Transverse colon (tissue), 4 donors: ENCODE measurements at regions not wholly inside any gene's neighbourhood (a gene's known extent, or its start where the extent isn't known, plus 50 kb on each side); places are given as distances from the start of the nearest gene placed in this dataset.

Source experiments
- DNase-seq: peaks from one replicate; pipeline ENCODE4 v3.0.0-alpha.2; 2019
- H3K27ac ChIP-seq, 4 donors: fragments of 200-600 bp; sonication (generic); 2 replicates each; pipeline ENCODE4 v1.5.1; 2016 to 2018; ENCODE audit warnings: inconsistent platforms in 4 of 4
- H3K27me3 ChIP-seq: fragments of 200-600 bp; sonication (generic); 2 replicates; pipeline ENCODE4 v1.5.1; 2017; ENCODE audit warnings: inconsistent platforms
- H3K36me3 ChIP-seq, 4 donors: fragments of 200-600 bp; sonication (generic); 2 replicates each; pipeline ENCODE4 v1.5.1; 2017 to 2019; ENCODE audit warnings: inconsistent platforms in 4 of 4
- H3K4me1 ChIP-seq, 4 donors: fragments of 200-600 bp; sonication (generic); 2 replicates each; pipeline ENCODE4 v1.5.1; 2017 to 2020; ENCODE audit warnings: inconsistent platforms in 4 of 4
- H3K4me3 ChIP-seq, 4 donors: fragments of 200-600 bp; sonication (generic); 1 replicate in 1 of 4; 2 replicates in 3 of 4; pipeline versions ENCODE4 v1.5.1 to v1.6.1; 2017 to 2019; ENCODE audit warnings: inconsistent platforms in 4 of 4
- H3K9me3 ChIP-seq, 2 donors: fragments of 200-600 bp; sonication (generic); 2 replicates each; pipeline ENCODE4 v1.5.1; 2017 to 2019; ENCODE audit warnings: inconsistent platforms in 2 of 2
- EP300 ChIP-seq: sonication (generic); formaldehyde crosslinking; IDR thresholded peaks from one replicate; pipeline ENCODE4 v1.6.1; 2017; ENCODE audit warnings: antibody characterized with exemption, low read depth
- POLR2A ChIP-seq: fragments of 450-650 bp; IDR thresholded peaks from one replicate; pipeline ENCODE4 v1.6.1; 2016; ENCODE audit warnings: antibody characterized with exemption, mild to moderate bottlenecking, moderate library complexity
- POLR2AphosphoS5 ChIP-seq, 3 donors: sonication (generic); formaldehyde crosslinking; IDR thresholded peaks; one replicate each; pipeline ENCODE4 v1.6.1; 2016; ENCODE audit warnings: antibody characterized with exemption in 3 of 3
- WGBS, 2 donors: methylation state at CpG; one replicate each; pipeline ENCODE4 v1.1.5; 2018; ENCODE audit warnings: low coverage in 1 of 2; 5-methylcytosine and 5-hydroxymethylcytosine counted together
- in situ Hi-C, 4 donors: fragments of 200-750 bp; cut with MboI; loops; one replicate each; pipeline versions ENCODE4 v1.15.0 to v1.15.1; 2017; ENCODE audit warnings: low sequenced_read_pairs in 3 of 4, low pct_ligation_motif_present in 1 of 4, low pct_unique_long_range_greater_than_20kb in 1 of 4
- intact Hi-C: fragments of 100-400 bp; cut with DNase I; formaldehyde crosslinking; loops from one replicate; pipeline ENCODE4 v1.15.1; 2023; ENCODE audit warnings: low total_unique reads
- TF ChIP-seq, protein P1 (sequence below), 5 experiments: fragments of 200-600 bp in 3 of 5; fragments of 450-650 bp in 2 of 5; sonication (generic) in 3 of 5; IDR thresholded peaks; 1 replicate in 2 of 5; 2 replicates in 3 of 5; pipeline ENCODE4 v1.5.1; 2016 to 2017; ENCODE audit warnings: antibody characterized with exemption in 5 of 5, inconsistent platforms in 3 of 5, mild to moderate bottlenecking in 2 of 5, moderate library complexity in 1 of 5

DNA sequence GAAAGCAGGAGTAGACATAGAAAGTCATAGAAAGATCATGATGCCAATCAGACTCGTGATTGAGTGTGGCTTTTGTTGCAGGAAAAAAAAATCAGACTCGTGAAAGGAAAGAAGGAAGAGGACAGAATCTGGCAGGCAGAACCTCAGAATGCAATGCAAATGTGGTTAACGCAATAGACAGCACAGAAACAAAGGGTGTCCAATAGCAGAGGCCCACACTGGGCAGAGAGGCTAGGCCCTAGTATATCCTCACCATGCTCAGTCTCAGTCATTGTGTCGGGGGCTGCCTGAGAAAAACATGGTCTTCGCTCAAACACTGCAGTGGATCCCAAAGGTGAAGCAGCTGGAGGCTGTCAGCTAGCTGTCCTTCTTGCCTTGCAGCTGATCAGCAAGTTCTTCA lies 102.8 kb upstream of the MAOA start:
- Histone ChIP-seq H3K27me3 (no peaks in the 10 kb centered on the region), H3K9me3 (no peaks in the 10 kb centered on the region), H3K4me3 (no peak overlapping the region), H3K4me1 (peaks cover 0 to 12% (median 5%) of the 10 kb centered on the region in 4 donors), H3K36me3 (no peaks in the 10 kb centered on the region), H3K27ac (no peak overlapping the region)
- in situ Hi-C loops (loop anchor here in 3 of 4 donors (25.0 kb wide), 3 partner anchors 209 to 1766 kb away; no protein-coding TSS in a partner anchor), intact Hi-C loops (no loop called here)
- WGBS, 2 donors = 64% methylated on average over 5 of the region's 5 CpGs; no CpG with 5 or more reads in 1 of the 2 donors
- TF ChIP-seq POLR2AphosphoS5 (IDR thresholded peaks at IDR 0.05) (no peak), POLR2A (no peak), EP300 (no peak)
- TF ChIP-seq, protein P1, sequence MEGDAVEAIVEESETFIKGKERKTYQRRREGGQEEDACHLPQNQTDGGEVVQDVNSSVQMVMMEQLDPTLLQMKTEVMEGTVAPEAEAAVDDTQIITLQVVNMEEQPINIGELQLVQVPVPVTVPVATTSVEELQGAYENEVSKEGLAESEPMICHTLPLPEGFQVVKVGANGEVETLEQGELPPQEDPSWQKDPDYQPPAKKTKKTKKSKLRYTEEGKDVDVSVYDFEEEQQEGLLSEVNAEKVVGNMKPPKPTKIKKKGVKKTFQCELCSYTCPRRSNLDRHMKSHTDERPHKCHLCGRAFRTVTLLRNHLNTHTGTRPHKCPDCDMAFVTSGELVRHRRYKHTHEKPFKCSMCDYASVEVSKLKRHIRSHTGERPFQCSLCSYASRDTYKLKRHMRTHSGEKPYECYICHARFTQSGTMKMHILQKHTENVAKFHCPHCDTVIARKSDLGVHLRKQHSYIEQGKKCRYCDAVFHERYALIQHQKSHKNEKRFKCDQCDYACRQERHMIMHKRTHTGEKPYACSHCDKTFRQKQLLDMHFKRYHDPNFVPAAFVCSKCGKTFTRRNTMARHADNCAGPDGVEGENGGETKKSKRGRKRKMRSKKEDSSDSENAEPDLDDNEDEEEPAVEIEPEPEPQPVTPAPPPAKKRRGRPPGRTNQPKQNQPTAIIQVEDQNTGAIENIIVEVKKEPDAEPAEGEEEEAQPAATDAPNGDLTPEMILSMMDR (IDR thresholded peaks at IDR 0.05) = no peak
- DNase-seq = no peak

DNA sequence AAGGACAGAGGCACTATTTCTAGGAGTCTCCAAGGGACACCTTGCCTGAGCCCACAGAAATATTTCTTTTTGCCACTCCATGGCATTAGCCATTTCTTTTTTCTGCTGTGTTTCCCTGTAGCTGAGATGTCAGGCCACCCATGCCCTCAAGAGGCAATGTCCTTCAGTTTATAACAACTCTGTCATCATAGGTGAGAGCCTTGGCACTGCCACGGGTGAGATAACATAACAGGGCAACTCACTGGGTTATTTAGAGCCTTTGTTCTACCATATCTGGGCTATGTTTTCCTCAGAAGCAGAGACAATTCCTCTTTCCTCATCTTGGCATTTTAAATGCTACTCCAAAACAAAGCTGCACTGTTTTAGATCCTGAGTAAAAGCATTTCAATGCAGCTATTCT lies 99.9 kb upstream of the MAOA start:
- peaks cover 0 to 11% (median 5%) of the 10 kb centered on the region in 4 donors for H3K4me1 ChIP-seq
- DNase-seq = no peak
- no peaks in the 10 kb centered on the region for H3K36me3 ChIP-seq
- H3K27me3 ChIP-seq = no peaks in the 10 kb centered on the region
- no peaks in the 10 kb centered on the region for H3K9me3 ChIP-seq
- TF ChIP-seq, protein P1 (IDR thresholded peaks at IDR 0.05) = peak in 1 of 5 experiments; percentile 11
- TF ChIP-seq EP300 = no peak
- intact Hi-C loops (no loop called here), in situ Hi-C loops (loop anchor here in 3 of 4 donors (25.0 kb wide), 3 partner anchors 206 to 1769 kb away; no protein-coding TSS in a partner anchor)
- 39% methylated on average over 1 of the region's 1 CpG; no CpG with 5 or more reads in 1 of the 2 donors for WGBS, 2 donors
- no peak overlapping the region for H3K27ac ChIP-seq
- H3K4me3 ChIP-seq = no peak overlapping the region

DNA sequence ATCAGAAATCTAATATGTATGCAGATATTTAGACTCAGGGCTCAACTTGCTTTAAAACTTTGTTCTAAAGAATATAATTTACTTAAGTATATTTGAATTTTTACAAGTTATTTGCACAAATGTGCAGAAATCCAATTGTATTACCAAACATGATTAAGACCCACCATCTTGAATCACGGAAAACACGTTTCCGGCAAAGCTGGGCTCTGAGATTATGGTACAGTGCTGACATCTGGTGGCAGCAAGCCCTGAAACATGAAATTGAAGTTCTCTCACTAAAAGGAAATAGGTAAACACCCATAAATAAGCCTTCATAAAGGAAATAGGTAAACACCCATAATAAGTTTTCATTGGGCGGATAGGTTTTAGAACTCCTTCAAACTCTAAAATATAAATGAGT lies 98.3 kb upstream of the MAOA start:
- Histone ChIP-seq H3K36me3 (no peaks in the 10 kb centered on the region), H3K9me3 (no peaks in the 10 kb centered on the region), H3K4me1 (peaks cover 0 to 5% (median 2%) of the 10 kb centered on the region in 4 donors), H3K27ac (no peak overlapping the region), H3K27me3 (no peaks in the 10 kb centered on the region), H3K4me3 (no peak overlapping the region)
- intact Hi-C loops = no loop called here
- DNase-seq = peak; percentile 65
- WGBS, 2 donors = 4% methylated on average over 4 of the region's 4 CpGs; no CpG with 5 or more reads in 1 of the 2 donors
- TF ChIP-seq EP300 (no peak), POLR2A (no peak), POLR2AphosphoS5 (IDR thresholded peaks at IDR 0.05) (no peak)
- TF ChIP-seq, protein P1 (IDR thresholded peaks at IDR 0.05) = peak; percentile 43 to 68 (median 56)
- in situ Hi-C loops = loop anchor here in 3 of 4 donors (25.0 kb wide), 3 partner anchors 205 to 1770 kb away; no protein-coding TSS in a partner anchor

DNA sequence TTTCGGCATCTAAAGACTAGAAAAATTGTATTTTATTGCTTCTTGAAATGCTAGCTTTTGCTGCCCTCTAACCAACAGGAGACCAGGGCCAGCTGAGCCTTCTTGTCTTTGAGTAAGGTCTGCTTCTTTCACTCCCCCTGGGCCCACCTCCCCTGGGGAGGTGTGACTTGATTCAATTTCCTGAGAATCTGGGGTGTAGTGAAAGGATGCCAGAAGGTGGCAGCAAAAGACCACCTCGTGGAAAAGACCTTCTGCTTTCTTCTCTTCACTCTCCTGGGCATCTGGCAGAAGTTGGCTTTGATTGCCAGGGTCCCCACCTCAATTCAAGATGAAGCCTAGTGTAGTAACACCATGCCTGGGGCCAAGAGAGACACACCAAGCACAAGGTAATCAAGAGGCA lies 96.5 kb upstream of the MAOA start:
- DNase-seq = peak; percentile 65
- Histone ChIP-seq H3K4me1 (peaks cover 0 to 5% (median 2%) of the 10 kb centered on the region in 4 donors), H3K36me3 (no peaks in the 10 kb centered on the region), H3K27ac (peak overlapping the region; percentile 55 to 69 (median 62)), H3K27me3 (no peaks in the 10 kb centered on the region), H3K9me3 (no peaks in the 10 kb centered on the region), H3K4me3 (peak overlapping the region in 1 of 4 donors; percentile 32)
- TF ChIP-seq POLR2A (no peak), POLR2AphosphoS5 (IDR thresholded peaks at IDR 0.05) (no peak), EP300 (no peak)
- TF ChIP-seq, protein P1 (IDR thresholded peaks at IDR 0.05) = peak; percentile 36 to 58 (median 46)
- in situ Hi-C loops (loop anchor here (10.0 to 25.0 kb wide), 4 partner anchors 195 to 1772 kb away; no protein-coding TSS in a partner anchor), intact Hi-C loops (loop anchor here (5.0 kb wide), 1 partner anchor 193 kb away; no protein-coding TSS in a partner anchor)
- 0 to 45% methylated on average over 1 to 2 of the region's 2 CpGs for WGBS, 2 donors
